HFF-Myc (cell line): ENCODE measurements at regions not wholly inside any gene's neighbourhood (a gene's known extent, or its start where the extent isn't known, plus 50 kb on each side); places are given as distances from the start of the nearest gene placed in this dataset.

Source experiments
- DNase-seq: peaks from one replicate; pipeline ENCODE4 v3.0.0-alpha.2; 2011; ENCODE audit warnings: low read depth; ENCODE audit errors: extremely low read depth
- H3K4me3 ChIP-seq: replicated peaks from 2 replicates; pipeline ENCODE4 v1.5.1; 2011; ENCODE audit warnings: low read depth, mild to moderate bottlenecking, control low read depth, low read length
- TF ChIP-seq, protein P1 (sequence below): IDR thresholded peaks from 2 replicates; pipeline ENCODE4 v1.5.1; 2012; ENCODE audit warnings: mild to moderate bottlenecking, low read depth, low read length, control low read depth; ENCODE audit errors: missing control alignments

DNA sequence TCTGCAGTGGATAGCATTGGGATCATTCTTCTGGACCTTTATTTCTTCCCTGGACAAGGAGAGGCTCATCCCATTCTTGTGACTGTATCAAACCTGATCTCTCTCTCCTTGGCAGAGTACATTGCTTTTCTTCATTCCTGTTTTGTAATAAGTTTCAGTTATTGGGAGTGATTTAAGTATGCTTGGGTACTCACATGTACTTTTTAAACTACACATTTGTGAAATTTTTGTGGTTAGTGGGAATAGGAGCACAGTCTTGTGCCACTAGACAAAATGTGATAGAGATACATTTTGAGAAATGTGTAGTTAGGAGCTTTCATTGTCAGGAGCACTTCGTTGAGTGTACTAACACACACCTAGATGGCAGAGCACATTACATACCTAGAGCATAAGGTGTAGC is 262.6 kb downstream of the C3orf38 start:
- DNase-seq, result no peak
- H3K4me3 ChIP-seq, result no peak overlapping the region
- TF ChIP-seq, protein P1, sequence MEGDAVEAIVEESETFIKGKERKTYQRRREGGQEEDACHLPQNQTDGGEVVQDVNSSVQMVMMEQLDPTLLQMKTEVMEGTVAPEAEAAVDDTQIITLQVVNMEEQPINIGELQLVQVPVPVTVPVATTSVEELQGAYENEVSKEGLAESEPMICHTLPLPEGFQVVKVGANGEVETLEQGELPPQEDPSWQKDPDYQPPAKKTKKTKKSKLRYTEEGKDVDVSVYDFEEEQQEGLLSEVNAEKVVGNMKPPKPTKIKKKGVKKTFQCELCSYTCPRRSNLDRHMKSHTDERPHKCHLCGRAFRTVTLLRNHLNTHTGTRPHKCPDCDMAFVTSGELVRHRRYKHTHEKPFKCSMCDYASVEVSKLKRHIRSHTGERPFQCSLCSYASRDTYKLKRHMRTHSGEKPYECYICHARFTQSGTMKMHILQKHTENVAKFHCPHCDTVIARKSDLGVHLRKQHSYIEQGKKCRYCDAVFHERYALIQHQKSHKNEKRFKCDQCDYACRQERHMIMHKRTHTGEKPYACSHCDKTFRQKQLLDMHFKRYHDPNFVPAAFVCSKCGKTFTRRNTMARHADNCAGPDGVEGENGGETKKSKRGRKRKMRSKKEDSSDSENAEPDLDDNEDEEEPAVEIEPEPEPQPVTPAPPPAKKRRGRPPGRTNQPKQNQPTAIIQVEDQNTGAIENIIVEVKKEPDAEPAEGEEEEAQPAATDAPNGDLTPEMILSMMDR, result no peak

DNA sequence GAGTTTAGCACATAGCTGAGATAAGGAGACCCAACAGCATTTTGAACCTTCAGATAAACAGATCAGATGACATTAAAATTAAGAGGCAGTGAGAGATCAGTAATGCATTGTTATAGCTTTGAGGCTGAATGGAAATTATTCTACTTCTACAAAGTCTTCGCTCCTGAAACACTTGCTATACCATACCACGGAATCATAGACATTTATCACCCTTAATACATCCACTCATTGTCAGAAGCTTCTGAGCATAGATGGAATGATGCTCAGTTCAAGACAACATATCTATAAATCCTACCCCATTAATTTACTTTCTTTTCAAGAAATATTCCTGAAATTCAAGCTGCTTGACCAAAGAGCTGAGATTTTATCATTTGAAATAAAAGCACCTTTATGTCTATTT is 266.7 kb downstream of the C3orf38 start:
- TF ChIP-seq, protein P1, result no peak
- DNase-seq, result no peak
- H3K4me3 ChIP-seq, result no peak overlapping the region

DNA sequence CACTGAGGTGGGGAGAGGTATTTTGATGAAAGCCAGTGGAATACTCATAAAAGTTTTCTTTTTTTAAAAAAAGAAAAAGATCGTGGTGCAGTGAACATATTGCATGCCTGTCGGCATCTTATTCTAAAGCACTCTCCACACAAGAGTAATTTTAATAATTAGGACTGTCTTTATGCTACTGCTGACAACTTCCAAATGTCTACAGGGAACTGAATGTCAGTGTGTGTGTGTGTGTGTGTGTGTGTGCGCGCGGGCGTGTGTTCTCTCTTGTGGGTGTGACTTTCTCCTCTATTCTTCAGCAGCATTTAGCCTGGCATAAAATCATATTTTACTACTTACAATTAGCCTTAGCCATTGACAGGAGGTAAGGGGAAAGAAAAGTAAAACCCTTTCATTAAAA is 268.5 kb downstream of the C3orf38 start:
- TF ChIP-seq, protein P1, result no peak
- DNase-seq, result no peak
- no peak overlapping the region for H3K4me3 ChIP-seq

DNA sequence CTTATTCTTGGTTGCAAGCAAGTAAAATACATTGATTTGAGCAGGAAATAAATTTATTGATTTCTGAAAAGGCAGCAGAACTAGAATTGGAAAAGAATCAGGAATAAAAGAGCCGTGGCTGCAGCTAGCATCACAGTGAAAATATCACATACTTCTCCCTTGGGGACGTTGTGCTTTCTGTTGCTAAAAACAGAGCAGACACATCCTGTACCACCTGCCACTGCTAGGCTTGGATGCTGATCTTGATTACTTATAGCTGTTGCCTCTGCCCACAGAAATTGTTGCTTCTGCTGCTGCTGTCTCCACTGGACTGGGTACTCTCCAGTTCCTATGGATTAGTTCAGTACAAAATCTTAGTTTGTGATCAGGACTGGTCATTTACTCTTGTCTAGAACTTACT is 283.8 kb downstream of the C3orf38 start:
- no peak overlapping the region for H3K4me3 ChIP-seq
- TF ChIP-seq, protein P1, result no peak
- DNase-seq, result no peak

DNA sequence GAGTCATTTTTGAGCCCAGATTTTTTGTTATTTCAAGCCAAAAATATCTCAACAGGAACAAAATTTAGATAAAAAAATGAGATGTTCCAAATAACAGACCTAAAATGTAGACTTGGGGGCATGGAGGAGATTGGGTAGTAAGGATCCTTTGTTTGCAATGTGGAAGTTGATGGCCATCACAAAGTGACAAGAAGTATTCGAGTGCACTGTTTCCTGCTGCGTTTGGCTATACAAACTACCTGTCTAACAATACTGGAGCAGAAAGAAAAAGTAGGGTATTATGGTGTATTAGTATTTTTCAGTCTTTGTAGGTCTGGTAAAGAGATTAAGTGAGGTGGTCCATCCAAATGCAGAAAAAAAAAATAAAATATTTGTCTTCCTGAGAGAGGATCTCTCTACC is 284.2 kb downstream of the C3orf38 start:
- H3K4me3 ChIP-seq, result no peak overlapping the region

DNA sequence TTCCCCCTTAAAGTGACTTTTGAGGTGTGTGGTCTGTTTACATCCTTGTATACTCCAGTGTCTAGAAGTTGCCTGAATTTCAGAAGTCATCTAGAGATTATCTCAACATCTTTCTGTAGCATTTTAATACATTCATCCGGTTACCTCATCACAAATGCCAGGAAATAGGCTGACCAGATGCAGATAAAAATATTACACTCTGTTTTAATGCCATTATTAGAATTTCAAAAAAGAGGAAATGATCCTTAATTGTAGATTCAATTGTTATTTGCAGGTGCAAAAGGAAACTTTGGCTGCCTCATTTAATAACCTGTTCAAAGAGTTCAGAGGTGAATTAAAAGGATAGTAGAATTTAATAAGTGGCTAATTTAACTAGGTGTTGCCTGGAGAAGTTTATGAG is 290.9 kb downstream of the C3orf38 start:
- DNase-seq, result no peak
- no peak overlapping the region for H3K4me3 ChIP-seq
- TF ChIP-seq, protein P1, result no peak

More for the DNA sequence above, 284.2 kb downstream of the C3orf38 start:
- TF ChIP-seq, protein P1, result no peak
- no peak for DNase-seq

DNA sequence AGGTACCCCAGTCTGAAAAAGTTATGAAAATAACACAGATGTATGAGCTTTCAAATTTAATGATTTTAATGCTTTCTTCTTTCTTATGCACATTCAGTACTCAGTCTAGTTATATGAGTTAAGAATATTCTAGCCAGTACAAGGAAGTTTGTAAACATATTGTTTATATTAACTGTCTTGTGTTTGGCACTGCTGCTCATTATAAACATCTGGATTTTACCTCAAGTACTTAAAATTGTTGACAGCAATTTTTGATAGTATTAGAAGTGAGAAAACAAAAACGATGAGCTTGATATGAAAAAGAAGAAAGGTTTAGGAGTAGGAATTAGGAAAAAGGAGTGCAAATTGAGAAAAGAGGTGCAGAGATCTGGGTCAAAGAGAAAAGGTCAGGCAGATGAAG is 293.3 kb downstream of the C3orf38 start:
- TF ChIP-seq, protein P1, result no peak
- no peak for DNase-seq
- H3K4me3 ChIP-seq, result no peak overlapping the region
